DLD1 (cell line): ENCODE measurements at regions not wholly inside any gene's neighbourhood (a gene's known extent, or its start where the extent isn't known, plus 50 kb on each side); places are given as distances from the start of the nearest gene placed in this dataset.

ENCODE experiments used
- in situ Hi-C: cut with HindIII; loops from 2 replicates; pipeline ENCODE4 v1.10.0; 2017; ENCODE audit warnings: low sequenced_read_pairs

DNA sequence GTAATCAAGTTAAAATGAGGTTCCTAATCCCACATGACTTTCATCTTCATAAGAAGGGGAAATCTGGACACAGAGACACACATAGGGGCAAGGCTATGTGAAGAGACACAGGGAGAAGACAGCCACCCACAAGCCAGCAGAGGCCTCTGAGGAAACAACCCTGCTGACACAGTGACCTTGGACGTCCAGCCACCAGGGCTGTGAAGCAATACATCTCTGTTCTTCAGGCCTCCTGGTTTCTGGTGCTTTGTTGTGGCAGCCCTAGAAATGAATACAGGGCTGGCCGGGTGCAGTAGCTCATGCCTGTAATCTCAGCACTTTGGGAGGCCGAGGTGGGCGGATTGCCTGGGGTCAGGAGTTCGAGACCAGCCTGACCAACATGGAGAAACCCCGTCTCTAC lies 183.9 kb downstream of the CXCL12 start:
- in situ Hi-C loops, result no loop called here

GRCh38 chr10:44199991-44200655 lies 184.8 kb downstream of the CXCL12 start:
- in situ Hi-C loops, result no loop called here

- in situ Hi-C loops, result no loop called here
These were observed 185.6 kb downstream of the CXCL12 start for GRCh38 chr10:44199267-44199666.

DNA sequence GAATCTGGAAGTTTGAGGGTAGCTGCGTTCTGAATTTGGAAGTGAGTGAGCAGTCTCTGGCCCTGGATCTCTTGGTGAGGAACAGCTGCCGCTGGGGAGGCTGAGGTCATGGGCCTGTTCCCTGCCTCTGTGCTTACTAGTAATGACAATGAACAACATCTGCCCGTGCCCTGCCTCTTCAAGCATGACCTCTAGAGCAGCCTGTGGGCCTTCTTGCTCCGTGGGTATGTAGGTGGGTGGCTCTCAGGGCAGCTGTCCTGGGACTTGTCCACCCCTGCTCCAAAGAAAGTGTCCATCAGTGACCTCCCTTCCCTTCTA lies 186.2 kb downstream of the CXCL12 start:
- in situ Hi-C loops, result no loop called here

DNA sequence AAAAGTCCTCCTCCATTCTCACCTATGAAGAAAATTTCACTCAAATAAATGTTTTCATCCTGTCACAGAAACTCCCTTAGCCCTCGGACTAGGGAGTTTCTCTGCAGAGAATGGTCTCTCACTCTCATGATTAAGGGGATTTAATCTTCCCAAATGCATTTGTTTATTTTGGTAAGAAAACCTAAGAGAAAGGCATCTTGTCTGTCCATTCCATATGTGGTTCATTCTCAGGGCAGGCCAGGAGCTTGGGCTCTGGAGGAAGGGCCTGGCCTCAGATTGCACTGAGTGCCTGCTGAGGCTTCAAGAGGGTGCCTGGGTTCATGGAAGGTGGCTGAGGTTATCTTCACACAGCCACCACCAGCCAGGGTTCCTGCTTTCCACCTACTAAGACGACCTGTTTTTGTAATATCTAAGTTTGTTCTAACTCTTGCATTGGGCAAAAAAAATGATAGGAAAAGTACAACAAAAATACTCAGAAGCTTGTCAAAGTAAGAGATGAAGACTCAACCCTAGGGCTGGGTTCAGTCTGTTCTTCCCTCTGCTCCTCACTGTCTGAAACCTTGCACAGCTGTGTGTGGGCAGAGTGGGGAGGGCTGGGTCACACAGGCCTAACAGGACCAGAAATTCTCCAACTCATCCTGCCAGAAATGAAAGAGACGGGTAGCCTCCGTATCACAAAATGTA lies 186.7 kb downstream of the CXCL12 start:
- in situ Hi-C loops, result no loop called here

DNA sequence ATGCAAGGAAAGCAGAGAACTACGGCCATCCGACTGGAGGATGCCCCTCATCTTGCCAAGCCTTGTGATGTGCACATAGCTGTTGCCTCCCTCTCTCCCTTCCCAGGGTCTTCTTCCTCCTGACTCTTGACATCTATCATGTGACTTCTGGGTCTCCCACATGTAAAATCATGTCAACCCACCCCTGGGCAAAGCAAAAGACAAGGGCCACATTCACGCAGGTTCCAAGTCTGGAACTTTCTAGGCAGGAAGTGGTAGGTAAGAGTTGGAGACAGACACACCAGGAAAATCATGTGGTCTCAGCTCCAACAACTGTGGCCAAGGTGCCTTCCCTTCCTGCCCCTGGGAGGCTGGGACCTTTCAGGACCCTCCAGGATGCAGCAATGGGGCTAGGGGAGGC lies 187.3 kb downstream of the CXCL12 start:
- in situ Hi-C loops, result no loop called here

GRCh38 chr10:44196336-44196735 lies 188.6 kb downstream of the CXCL12 start:
- in situ Hi-C loops, result no loop called here

GRCh38 chr10:44196008-44196320 lies 188.9 kb downstream of the CXCL12 start:
- in situ Hi-C loops, result no loop called here

DNA sequence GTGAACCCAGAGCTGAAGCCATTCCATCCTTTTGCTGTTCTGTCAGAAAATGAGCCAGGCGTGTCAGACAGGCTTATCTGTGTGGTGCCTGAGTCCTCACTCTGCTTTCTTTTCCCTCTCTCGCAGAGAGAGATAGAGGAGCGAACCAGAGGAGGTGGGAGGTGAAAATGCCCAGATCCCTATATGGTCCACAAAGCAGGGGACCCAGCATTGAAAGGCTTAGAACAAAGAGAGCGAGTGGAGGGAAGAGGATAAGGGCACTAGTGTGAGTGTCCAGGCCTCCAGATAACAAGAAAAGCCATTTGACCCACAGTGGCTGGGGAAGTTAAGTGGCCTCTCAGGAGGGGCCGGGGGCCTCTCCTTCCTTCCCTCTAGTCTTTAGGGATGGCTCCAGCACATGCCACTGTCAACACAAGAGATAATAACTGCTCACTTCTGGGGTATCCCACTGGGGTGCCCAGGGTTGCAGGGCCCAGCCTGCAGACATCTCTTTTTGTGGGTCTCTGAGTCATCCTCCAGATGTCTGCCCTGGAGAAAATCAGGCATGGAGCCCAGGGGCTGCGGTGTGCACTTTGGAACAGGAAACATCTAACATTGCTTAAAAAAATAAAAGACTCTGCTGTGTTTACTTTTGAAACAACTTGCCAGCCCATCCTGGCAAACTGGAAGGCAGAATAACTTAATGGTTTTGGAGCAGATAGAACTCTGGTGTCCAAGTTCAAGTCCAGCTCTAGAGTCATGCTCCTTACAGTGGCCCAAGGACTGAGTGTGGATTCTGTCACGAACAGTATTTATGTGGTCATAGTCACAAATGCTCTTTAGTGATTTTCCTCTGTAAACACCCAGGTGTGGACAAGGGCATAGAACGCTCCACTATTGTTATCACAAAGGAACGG lies 189.5 kb downstream of the CXCL12 start:
- in situ Hi-C loops, result no loop called here

DNA sequence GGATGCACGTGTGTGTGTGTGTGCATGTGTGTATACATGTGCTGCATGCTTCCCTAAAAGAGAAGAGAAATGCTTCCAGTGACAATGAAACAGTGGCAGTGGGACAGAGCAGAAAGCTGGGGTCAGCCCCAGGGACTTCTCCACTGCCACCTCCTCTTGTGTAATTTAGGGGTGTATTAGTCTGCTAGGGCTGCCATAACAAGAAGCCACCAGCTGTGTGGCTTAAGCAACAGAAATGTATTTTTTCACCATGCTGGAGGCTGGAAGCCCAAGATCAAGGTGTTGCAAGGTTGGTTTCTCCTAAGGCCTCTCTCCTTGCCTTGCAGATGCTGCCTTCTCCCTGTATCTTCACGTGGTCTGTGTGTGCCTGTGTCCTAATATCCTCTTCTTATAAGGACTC lies 190.5 kb downstream of the CXCL12 start:
- in situ Hi-C loops, result no loop called here

DNA sequence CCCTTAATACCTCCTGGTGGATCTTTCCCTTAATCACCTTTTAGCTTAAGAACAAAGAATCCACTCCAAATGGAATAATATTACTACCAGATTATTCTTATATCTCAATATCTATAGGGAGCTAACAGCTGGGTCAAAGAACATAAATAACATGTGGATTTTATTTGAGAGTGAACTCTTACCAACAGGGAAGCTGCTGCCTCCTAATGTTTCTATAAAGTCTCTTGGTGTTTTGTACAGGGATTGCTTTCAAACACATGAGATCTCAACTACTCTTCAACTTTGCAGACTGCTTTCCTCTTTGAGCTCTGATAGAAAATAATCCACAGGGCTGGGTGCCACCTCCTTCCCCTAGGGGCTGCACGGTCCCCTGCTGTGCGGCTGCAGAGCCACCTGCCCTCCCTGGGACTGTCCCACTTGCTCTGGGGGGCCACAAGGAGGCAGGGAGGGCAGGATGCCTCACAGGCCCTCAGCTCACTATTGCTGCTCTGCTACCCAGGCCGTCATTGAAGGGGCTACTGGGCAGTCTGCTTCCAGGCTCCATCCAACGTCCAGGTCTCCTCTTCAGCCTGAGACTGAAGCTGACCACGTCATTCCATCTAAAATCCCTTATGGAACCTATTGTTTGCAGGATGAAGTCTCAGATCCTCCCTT lies 191.2 kb downstream of the CXCL12 start:
- in situ Hi-C loops, result no loop called here

DNA sequence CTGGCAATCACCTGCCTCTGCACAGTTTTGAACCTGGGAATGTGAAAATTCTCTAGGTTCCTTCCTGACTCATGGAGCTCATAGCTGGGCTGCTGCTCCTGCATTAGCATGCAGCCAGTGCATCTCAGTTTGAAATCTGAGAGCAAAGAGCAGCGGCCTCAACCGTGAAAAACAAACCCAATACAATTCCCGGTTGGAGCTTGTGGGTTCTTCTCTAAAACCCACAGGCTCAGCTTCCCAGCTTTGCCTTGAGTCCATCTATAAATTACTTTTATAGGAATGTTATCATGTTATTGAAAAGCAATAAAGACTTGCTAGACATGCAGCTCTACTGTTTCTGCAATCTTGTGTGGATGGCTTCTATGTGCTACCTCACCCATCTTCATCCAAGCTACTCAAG lies 191.7 kb downstream of the CXCL12 start:
- in situ Hi-C loops, result no loop called here

DNA sequence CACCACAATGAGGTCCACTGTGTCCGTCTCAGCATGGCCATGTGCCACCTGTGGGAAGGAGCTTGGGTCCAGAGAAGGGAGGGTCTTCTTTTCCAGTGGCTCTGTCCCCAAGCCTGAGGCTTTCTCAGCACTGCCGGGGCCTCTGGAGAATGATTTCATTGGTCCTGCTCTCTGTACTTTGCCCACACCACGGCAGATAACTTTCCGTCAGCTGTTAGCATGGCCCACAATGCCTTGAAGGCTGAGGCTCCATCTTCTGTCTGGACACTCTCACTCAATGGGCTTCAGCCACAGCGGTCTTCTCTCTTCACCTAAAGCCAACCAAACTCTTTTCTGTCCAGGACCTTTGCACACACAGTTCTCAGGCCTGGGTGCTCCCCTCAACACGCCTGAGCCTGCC lies 192.5 kb downstream of the CXCL12 start:
- in situ Hi-C loops, result no loop called here

GRCh38 chr10:44190541-44190940 lies 194.4 kb downstream of the CXCL12 start:
- in situ Hi-C loops, result no loop called here

DNA sequence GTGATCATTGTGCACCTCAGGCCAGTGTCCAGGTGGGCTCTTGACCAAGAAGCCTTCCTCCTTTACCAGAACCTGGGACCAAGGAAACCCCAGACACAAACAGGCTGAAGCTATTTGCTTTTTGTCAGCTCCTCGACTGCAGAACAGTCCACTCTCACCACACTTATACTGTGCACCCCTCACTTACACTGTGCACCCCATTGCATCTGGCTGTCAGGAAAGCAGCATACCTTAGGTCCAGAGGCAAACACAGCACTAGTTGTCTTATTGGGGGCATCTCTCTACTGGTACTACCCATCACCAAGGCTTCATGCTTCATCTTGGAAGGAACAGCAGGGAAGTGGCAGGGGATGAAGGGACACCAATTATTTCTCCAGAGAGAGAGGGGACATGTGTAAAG lies 198.1 kb downstream of the CXCL12 start:
- in situ Hi-C loops, result no loop called here

DNA sequence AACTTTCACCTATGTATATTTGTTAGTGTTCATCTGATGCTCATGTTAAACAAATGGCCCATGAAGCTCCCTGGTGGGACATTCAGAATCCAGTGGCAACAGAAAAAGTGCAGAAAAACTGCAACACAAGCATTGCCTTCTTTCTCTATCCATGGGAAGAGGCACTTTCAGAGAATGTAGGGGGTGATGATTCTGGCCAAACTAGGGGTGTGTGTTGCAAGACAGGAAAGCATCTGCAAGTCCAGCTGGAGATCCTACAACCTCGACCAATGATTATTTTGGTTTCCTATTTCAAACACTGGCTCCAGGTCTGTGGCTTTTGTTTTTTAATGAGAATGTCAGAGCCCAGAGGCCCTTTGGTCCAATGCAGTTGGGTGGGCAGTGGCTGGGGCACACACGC lies 198.7 kb downstream of the CXCL12 start:
- in situ Hi-C loops, result no loop called here

- in situ Hi-C loops, result no loop called here
These were observed 199.6 kb downstream of the CXCL12 start for GRCh38 chr10:44185315-44185666.

- in situ Hi-C loops, result no loop called here
These were observed 200.1 kb downstream of the CXCL12 start for GRCh38 chr10:44184633-44185314.

DNA sequence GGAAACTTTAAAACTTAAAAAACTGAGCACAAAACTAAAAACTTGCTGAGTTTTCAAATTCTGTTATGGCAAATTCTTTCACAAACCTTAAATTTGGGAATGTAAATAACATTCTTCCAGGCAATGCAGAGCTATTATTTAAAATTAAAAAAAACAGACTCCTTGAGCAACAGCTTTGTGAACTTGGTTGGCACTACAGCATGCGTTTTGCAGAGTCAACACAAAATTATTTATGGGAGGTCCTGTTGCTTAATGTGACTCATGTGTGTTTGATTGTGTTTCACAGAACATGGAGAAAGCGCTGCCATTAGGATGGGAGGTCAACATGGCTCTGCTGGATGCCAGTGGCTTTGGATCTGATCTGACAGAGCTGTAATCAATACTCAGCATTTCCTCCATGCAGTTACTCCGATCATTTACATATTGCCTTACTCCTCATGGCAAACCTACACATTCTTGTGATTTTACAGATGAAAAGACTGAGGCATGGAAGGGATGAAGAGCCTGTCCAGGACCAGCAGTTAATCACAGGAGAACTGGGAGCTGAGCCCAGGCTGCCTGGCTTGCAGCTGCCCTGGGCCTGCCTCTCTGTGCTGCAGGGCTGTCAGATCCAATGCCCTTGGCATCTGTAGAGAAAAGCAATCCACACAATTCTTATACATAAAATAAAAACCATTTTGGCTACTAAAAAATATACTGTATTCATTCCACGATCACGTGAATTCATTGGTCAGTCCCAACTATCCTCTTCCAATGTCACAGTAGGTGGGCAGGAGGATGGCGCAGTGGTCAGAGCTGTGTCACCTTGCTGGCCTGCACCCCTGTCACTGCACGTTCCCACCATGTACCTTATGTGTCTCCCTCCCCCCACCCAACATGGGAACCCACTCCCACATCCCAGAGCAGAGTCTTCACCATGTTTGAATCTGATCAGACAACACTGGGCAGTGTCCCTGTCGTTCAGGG lies 200.9 kb downstream of the CXCL12 start:
- in situ Hi-C loops, result no loop called here

DNA sequence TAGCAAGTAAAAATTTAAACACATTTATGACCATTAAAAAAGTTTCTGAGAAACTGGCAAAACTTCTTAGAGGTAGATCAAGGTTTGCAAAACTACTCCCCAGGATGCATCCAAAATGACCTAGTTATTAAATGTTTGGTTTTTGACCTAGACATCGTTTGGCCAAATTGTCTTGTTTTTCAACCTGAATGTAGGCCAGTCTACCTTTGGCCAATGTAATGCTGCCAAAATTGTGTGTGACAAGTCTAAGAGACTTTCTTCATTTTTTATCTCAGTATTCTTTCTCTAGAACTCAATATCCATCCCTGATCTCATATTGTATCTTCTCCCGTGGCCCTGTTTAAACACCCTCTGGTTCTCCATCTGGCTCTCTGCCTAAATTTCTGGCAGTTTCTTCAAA lies 202.0 kb downstream of the CXCL12 start:
- in situ Hi-C loops, result no loop called here
